AG04449 (cell line): ENCODE measurements at regions not wholly inside any gene's neighbourhood (a gene's known extent, or its start where the extent isn't known, plus 50 kb on each side); places are given as distances from the start of the nearest gene placed in this dataset.

Experiments used
- CTCF ChIA-PET: fragments of 350-600 bp; formaldehyde crosslinking; extraction: SDS; loops from one replicate; lab custom pipeline; 2021; ENCODE audit warnings: antibody characterized with exemption; lab: Yijun Ruan, JAX
- POLR2A ChIA-PET: fragments of 400-600, 350-600 bp; formaldehyde crosslinking; extraction: SDS; loops from one replicate; lab custom pipeline; 2020; ENCODE audit warnings: antibody characterized with exemption, inconsistent platforms; lab: Yijun Ruan, JAX
- DNase-seq: peaks from one replicate; pipeline ENCODE4 v3.0.0-alpha.2; 2010; ENCODE audit warnings: low read depth, low spot score
- H3K4me3 ChIP-seq: 2 replicates; pipeline ENCODE4 v1.5.1; 2011; ENCODE audit warnings: low read depth, mild to moderate bottlenecking, control low read depth, low read length
- CTCF ChIP-seq: IDR thresholded peaks from one replicate; pipeline ENCODE4 v1.5.1; 2011; ENCODE audit warnings: mild to moderate bottlenecking, moderate library complexity, low read length, control low read depth, inconsistent platforms; ENCODE audit not compliant: insufficient read depth; ENCODE audit errors: missing control alignments

GRCh38 chr13:88617176-88617575 is 946.0 kb downstream of the SLITRK5 start:
- no peak for DNase-seq
- ChIA-PET POLR2A (no interaction called here), CTCF (no interaction called here)
- no peak overlapping the region for H3K4me3 ChIP-seq
- TF ChIP-seq CTCF, result no peak

GRCh38 chr13:88622362-88622973 is 951.3 kb downstream of the SLITRK5 start:
- TF ChIP-seq CTCF, result no peak
- ChIA-PET POLR2A (no interaction called here), CTCF (no interaction called here)
- H3K4me3 ChIP-seq, result no peak overlapping the region
- no peak for DNase-seq

GRCh38 chr13:88623150-88623549 is 952.0 kb downstream of the SLITRK5 start:
- CTCF ChIA-PET, result no interaction called here
- H3K4me3 ChIP-seq, result no peak overlapping the region
- POLR2A ChIA-PET, result no interaction called here
- no peak for TF ChIP-seq CTCF
- DNase-seq, result no peak

GRCh38 chr13:88627071-88627470 is 955.9 kb downstream of the SLITRK5 start:
- CTCF ChIA-PET, result no interaction called here

GRCh38 chr13:88628882-88629281 is 957.7 kb downstream of the SLITRK5 start:
- no peak overlapping the region for H3K4me3 ChIP-seq
- ChIA-PET POLR2A (no interaction called here), CTCF (no interaction called here)
- TF ChIP-seq CTCF, result no peak
- DNase-seq, result no peak

More at GRCh38 chr13:88627071-88627470, 955.9 kb downstream of the SLITRK5 start:
- DNase-seq, result no peak
- POLR2A ChIA-PET, result no interaction called here
- no peak for TF ChIP-seq CTCF
- no peak overlapping the region for H3K4me3 ChIP-seq

- no peak for DNase-seq
- no peak for TF ChIP-seq CTCF
- POLR2A ChIA-PET, result no interaction called here
- no peak overlapping the region for H3K4me3 ChIP-seq
- CTCF ChIA-PET, result no interaction called here
Observed at GRCh38 chr13:88637935-88638334, 966.8 kb downstream of the SLITRK5 start.
